ENCODE measurements at regions not wholly inside any gene's neighbourhood (a gene's known extent, or its start where the extent isn't known, plus 50 kb on each side); places are given as distances from the start of the nearest gene placed in this dataset.

DNA sequence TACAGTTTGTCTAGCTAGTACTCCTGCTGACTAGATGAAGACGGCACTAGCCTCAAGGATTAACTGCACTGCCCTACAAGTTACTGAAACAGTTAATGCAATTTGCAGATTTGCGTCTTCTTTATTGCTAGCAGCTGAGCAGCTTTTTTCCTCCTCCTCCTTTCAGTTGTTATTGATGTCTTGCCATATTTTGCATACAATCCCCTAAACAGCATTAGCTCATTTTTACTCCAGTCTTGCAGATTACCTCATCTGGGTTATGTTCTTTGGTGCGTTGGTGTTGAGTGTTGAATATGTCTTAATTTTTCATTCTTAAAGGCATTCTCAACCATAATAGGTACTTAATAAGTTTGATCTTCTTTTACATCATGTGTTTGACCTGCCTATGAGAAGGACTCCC lies 363.4 kb upstream of the LYPLAL1 start:
- TF ChIP-seq, protein P1, sequence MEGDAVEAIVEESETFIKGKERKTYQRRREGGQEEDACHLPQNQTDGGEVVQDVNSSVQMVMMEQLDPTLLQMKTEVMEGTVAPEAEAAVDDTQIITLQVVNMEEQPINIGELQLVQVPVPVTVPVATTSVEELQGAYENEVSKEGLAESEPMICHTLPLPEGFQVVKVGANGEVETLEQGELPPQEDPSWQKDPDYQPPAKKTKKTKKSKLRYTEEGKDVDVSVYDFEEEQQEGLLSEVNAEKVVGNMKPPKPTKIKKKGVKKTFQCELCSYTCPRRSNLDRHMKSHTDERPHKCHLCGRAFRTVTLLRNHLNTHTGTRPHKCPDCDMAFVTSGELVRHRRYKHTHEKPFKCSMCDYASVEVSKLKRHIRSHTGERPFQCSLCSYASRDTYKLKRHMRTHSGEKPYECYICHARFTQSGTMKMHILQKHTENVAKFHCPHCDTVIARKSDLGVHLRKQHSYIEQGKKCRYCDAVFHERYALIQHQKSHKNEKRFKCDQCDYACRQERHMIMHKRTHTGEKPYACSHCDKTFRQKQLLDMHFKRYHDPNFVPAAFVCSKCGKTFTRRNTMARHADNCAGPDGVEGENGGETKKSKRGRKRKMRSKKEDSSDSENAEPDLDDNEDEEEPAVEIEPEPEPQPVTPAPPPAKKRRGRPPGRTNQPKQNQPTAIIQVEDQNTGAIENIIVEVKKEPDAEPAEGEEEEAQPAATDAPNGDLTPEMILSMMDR (IDR thresholded peaks at IDR 0.05; ENCODE audit: low read depth, low read length) = no peak
- TF ChIP-seq POLR2A (IDR thresholded peaks at IDR 0.05; ENCODE audit: extremely low read depth, insufficient read length) = no peak
- TF ChIP-seq, protein P2, sequence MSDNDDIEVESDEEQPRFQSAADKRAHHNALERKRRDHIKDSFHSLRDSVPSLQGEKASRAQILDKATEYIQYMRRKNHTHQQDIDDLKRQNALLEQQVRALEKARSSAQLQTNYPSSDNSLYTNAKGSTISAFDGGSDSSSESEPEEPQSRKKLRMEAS (IDR thresholded peaks at IDR 0.05; ENCODE audit: low read depth, low read length) = no peak

Data from NB4 (cell line).